ENCODE measurements at regions not wholly inside any gene's neighbourhood (a gene's known extent, or its start where the extent isn't known, plus 50 kb on each side); places are given as distances from the start of the nearest gene placed in this dataset.

DNA sequence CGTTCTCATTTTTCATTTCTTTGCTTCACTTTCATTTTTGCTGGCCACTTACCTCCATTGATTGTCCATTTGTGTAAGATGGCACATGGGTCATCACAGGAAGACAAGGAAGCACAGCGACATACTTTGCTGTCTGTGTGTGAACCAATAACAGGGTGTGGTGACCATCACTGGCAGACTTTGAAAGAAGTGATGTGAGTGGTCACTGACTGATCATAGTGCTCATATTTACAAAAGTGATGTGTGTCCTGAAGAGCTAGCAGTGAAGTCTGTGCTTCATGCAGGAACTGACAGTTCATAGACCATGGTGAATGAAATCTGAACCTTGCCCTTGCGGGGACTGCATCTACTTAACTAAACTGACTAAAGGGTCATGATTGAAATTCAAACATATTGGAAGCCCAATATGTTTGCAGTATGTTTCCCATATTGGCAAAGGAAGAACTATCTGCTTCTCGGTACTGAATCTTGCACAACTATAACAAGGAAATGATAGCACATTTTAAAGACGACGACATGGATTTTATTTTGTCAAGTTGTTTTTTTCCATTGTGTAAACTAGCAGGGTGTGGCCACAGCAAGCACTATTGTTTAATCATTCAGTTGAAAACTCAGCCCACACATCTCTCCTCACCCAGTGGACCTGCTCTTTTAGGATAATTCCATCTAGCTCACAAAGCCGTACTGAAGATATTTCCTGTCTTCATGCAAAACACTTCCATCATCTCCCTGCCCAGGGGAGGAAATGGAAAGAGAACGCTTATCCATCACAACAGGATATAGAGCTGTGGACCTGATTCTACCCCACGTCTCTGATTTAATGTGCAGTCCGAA lies 232.0 kb upstream of the ANKRD55 start:
- TF ChIP-seq EZH2 (IDR thresholded peaks at IDR 0.05; ENCODE audit: low read depth): no peak
- TF ChIP-seq, protein P1, sequence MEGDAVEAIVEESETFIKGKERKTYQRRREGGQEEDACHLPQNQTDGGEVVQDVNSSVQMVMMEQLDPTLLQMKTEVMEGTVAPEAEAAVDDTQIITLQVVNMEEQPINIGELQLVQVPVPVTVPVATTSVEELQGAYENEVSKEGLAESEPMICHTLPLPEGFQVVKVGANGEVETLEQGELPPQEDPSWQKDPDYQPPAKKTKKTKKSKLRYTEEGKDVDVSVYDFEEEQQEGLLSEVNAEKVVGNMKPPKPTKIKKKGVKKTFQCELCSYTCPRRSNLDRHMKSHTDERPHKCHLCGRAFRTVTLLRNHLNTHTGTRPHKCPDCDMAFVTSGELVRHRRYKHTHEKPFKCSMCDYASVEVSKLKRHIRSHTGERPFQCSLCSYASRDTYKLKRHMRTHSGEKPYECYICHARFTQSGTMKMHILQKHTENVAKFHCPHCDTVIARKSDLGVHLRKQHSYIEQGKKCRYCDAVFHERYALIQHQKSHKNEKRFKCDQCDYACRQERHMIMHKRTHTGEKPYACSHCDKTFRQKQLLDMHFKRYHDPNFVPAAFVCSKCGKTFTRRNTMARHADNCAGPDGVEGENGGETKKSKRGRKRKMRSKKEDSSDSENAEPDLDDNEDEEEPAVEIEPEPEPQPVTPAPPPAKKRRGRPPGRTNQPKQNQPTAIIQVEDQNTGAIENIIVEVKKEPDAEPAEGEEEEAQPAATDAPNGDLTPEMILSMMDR (conservative IDR thresholded peaks at IDR 0.05): no peak

All from PC-9 (cell line).